ENCODE measurements at regions not wholly inside any gene's neighbourhood (a gene's known extent, or its start where the extent isn't known, plus 50 kb on each side); places are given as distances from the start of the nearest gene placed in this dataset.
"Not testable (repeated sequence)": the region's sequence is repeated elsewhere in the genome, so short reads cannot be mapped to it uniquely, and the experiment has no call there.

- DNase-seq (ENCODE audit: low read depth), result no peak
Measured at GRCh38 chr10:11667756-11668155, 56.3 kb upstream of the USP6NL start.

GRCh38 chr10:11663763-11664555 lies 52.5 kb upstream of the USP6NL start:
- no peak for DNase-seq (ENCODE audit: low read depth)

- not testable (repeated sequence) for DNase-seq (ENCODE audit: low read depth)
Measured at GRCh38 chr10:11663126-11663515, 51.7 kb upstream of the USP6NL start.

- no peak for DNase-seq (ENCODE audit: low read depth)
Measured at GRCh38 chr10:11661441-11661840, 50.0 kb upstream of the USP6NL start.

Data from LHCN-M2 (cell line).